ENCODE measurements at regions not wholly inside any gene's neighbourhood (a gene's known extent, or its start where the extent isn't known, plus 50 kb on each side); places are given as distances from the start of the nearest gene placed in this dataset.
"Not testable (repeated sequence)": the region's sequence is repeated elsewhere in the genome, so short reads cannot be mapped to it uniquely, and the experiment has no call there.

GRCh38 chr4:3612281-3612680 lies 80.1 kb upstream of the LRPAP1 start:
- ATAC-seq = no peak
- no peak for FAIRE-seq
- Histone ChIP-seq H3K4me3 (no peak overlapping the region), H3K9me3 (no peaks in the 10 kb centered on the region), H3K4me2 (no peak overlapping the region), H3K27ac (no peak overlapping the region), H3K4me1 (no peaks in the 10 kb centered on the region)
- WGBS (ENCODE audit: missing lambda C conversion rate) = 13% methylated on average over 3 of the region's 4 CpGs
- no peak for DNase-seq (ENCODE audit: low read depth in 1 of 2, low spot score in 1 of 2)
- TF ChIP-seq SMC3 (IDR thresholded peaks at IDR 0.05) (no peak), KDM1A (IDR thresholded peaks at IDR 0.05; ENCODE audit: low read depth) (no peak), RFX5 (IDR thresholded peaks at IDR 0.05) (no peak), CHD4 (IDR thresholded peaks at IDR 0.05; ENCODE audit: borderline replicate concordance) (no peak)
- POLR2A ChIA-PET = no interaction called here
- CTCF ChIA-PET = no interaction called here

- Histone ChIP-seq H3K4me3 (no peak overlapping the region), H3K9me3 (no peaks in the 10 kb centered on the region), H3K4me1 (no peaks in the 10 kb centered on the region), H3K4me2 (no peak overlapping the region), H3K27ac (no peak overlapping the region)
- DNase-seq (ENCODE audit: low read depth in 1 of 2, low spot score in 1 of 2) (no peak), ATAC-seq (no peak), FAIRE-seq (no peak)
- POLR2A ChIA-PET = no interaction called here
- TF ChIP-seq RNF2 (IDR thresholded peaks at IDR 0.05; ENCODE audit: borderline replicate concordance, low read depth) = no peak
- no peak for TF ChIP-seq CHD2 (IDR thresholded peaks at IDR 0.05; ENCODE audit: low read length, partially characterized antibody)
- no peak for TF ChIP-seq E2F6 (IDR thresholded peaks at IDR 0.05; ENCODE audit: borderline replicate concordance, low read depth)
- no peak for TF ChIP-seq TP53 (CRISPR knock-in tag; IDR thresholded peaks at IDR 0.05)
- no peak for TF ChIP-seq BHLHE40 (IDR thresholded peaks at IDR 0.05; ENCODE audit: low read depth, low read length)
- TF ChIP-seq HMGXB4 (CRISPR knock-in tag; IDR thresholded peaks at IDR 0.05; ENCODE audit: borderline replicate concordance) = no peak
- TF ChIP-seq SREBF2 (IDR thresholded peaks at IDR 0.05) = no peak
- TF ChIP-seq MAFK (IDR thresholded peaks at IDR 0.05; ENCODE audit: partially characterized antibody) = no peak
- TF ChIP-seq HES2 (IDR thresholded peaks at IDR 0.05) = no peak
- TF ChIP-seq RCOR1 (IDR thresholded peaks at IDR 0.05; ENCODE audit: low read depth, low read length) = no peak
- 66% methylated on average over 13 of the region's 14 CpGs for WGBS (ENCODE audit: missing lambda C conversion rate)
- CTCF ChIA-PET = no interaction called here
Observed at GRCh38 chr4:3611778-3612177, 79.6 kb upstream of the LRPAP1 start.

- CTCF ChIA-PET; H3K9me3 ChIP-seq; DNase-seq (ENCODE audit: low read depth in 1 of 2, low spot score in 1 of 2); POLR2A ChIA-PET; H3K4me2 ChIP-seq; ATAC-seq; H3K4me1 ChIP-seq; H3K4me3 ChIP-seq; FAIRE-seq; H3K27ac ChIP-seq: not testable (repeated sequence)
- WGBS (ENCODE audit: missing lambda C conversion rate) = 31% methylated on average over 4 of the region's 4 CpGs
Observed at GRCh38 chr4:3610851-3611250, 78.6 kb upstream of the LRPAP1 start.

- H3K4me3 ChIP-seq; CTCF ChIA-PET; POLR2A ChIA-PET; ATAC-seq; H3K4me1 ChIP-seq; FAIRE-seq; H3K27ac ChIP-seq; H3K4me2 ChIP-seq; H3K9me3 ChIP-seq; DNase-seq (ENCODE audit: low read depth in 1 of 2, low spot score in 1 of 2): not testable (repeated sequence)
- 42% methylated on average over 2 of the region's 2 CpGs for WGBS (ENCODE audit: missing lambda C conversion rate)
Observed at GRCh38 chr4:3609905-3610304, 77.7 kb upstream of the LRPAP1 start.

Data from A549 (cell line).